NCI-H1048 (cell line): ENCODE measurements at regions not wholly inside any gene's neighbourhood (a gene's known extent, or its start where the extent isn't known, plus 50 kb on each side); places are given as distances from the start of the nearest gene placed in this dataset.
"Not testable (repeated sequence)": the region's sequence is repeated elsewhere in the genome, so short reads cannot be mapped to it uniquely, and the experiment has no call there.

ENCODE experiments used
- DNase-seq: peaks from one replicate; lab custom pipeline; 2025; lab: John Stamatoyannopoulos, UW

GRCh38 chr2:2662847-2663356 is 331.8 kb upstream of the MYT1L start:
- DNase-seq: no peak

DNA sequence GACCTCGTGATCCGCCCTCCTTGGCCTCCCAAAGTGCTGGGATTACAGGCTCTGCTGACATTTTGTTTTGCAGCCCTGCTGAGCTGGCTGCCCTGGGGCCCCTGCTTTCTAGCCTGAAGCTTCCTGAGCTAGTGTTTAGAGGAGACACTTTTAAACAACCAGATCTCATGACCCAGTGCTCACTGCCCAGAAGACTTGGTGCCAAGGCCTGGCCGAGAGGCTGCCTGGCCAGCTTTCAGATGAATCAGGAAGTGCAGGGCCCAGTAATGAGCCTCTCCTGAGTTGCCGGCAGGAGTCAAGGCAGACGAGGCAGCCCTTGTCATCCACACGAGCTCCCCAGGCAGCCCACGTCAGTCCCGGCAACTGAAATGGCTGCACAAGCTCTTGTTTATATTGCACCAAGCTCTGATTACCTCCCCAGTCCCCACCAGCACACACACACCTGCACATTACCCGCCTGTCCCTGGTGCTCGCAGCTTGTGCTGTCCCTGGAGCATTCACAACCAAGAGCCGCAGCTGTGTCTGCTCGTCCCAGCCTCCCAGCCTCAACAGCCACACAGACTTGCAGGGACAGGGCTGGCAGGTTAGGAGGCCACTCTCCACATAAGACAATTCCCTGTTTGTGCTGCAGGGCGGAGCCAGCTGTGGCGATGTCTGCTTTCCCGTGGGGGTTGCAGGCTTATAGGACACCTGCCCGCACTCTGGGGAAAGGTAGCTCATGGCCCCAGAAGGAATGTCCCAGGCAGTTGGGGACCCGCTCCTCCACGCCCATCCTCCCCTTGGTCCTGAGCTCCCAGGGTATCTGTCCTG is 331.2 kb upstream of the MYT1L start:
- DNase-seq: no peak

- no peak for DNase-seq
These were observed 329.8 kb upstream of the MYT1L start for GRCh38 chr2:2660789-2661355.

DNA sequence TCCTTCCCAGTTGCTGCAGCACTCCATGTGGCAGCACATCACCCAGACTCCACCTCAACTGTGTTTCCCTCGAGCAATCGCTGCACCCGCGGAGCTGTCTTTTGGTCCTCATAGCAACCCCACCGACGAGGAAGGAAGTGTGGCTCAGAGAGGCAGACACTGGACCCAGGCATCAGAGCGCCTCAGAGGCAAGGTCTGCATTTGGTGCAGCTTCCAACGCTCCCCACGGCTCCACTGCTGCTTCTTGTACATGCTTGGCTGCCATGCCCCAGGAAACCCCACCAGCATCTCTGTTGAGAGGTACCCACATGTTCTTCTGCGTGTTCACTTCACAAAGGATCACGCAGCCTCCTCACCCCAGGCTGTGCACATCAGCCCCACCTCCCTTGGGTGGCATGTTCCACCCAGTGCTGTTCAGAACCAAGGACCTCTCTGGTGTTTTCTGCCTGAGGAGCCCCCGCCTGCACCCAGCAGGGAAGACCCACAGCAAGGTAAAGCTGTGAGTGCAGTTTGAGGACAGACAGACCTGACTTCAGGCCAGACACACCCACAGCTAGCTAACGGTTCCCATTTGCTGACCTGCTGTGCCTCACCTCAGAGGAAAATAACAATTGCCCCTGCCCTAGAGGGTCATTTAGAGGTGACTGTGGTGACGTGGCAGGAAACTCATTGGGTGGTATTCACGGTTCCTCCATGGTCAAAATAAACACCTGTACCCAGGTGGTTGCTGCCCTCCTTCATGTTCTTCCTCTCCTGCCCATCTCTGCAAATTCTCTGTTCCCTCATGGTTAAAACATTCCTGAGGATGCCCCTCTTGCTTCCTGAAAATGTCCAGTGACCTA is 326.3 kb upstream of the MYT1L start:
- DNase-seq: no peak

GRCh38 chr2:2656115-2657011 is 325.3 kb upstream of the MYT1L start:
- no peak for DNase-seq

DNA sequence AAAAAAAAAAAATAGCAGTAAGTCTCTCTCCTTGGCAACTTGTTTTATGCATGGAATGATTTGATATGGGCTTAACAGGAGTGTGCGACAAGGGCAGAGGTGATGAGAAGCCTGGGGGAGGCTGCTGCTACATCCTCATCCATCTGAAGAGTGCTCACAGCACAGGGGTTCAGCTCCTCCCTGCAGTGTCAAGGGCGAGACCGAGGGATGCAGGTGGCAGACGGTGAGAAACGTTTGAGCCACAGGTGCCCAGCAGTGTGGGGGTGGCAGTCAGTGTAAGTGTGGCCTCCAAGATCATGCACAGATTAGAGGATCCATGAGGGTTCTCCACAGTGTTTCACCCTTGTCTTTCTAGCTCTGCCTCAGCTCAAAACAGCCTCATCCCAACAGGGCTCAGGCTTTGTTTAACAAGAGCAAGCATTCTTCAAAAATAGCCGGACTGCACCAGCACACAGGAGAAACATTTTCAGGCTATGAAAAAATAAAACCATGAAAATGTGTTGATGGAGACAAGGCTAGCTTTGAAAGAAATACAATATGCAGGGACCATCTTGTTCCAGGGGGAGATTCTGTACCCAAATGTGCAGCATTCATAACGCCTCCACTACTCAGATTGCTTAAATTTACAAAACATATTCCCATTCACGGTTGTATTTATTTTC is 324.5 kb upstream of the MYT1L start:
- DNase-seq: no peak

DNA sequence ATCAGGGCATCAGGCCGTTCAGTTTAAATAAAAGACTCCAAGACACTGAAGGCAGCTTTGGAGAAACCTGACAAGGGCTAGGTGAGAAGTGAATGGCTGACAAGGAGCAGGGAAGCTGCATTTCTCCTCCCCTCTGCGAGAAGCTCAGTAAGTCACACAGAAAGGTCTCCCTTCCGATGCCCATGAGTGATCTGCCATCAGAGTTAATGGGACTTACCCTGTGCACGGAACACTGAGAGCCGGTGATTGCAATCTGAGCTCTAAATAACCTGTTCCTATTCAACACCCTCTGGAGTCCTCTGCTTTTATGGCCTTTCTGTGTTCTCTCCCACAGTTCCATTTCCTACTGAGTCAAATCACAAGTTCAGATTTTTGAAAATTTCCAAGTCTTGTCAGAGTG is 322.2 kb upstream of the MYT1L start:
- DNase-seq: no peak

- DNase-seq: no peak
These were observed 319.7 kb upstream of the MYT1L start for GRCh38 chr2:2650608-2651375.

- no peak for DNase-seq
These were observed 318.3 kb upstream of the MYT1L start for GRCh38 chr2:2649109-2650072.

DNA sequence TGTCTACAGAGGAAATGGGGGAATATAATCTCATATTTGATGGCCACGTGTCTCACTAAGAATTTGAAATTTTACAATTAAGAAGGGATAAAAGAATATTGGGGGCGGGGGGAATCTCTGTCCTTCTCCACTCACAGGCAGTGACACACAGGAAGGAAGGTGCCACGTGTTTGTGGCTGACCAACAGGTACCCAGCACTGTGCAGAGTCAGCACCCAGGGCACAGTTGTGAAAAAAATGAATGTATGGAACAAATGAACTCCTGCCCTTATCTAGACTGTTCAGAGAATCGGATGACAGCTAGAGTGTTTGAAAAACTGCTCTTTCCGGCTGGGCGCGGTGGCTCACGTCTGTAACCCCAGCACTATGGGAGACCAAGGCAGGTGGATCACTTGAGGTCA is 317.0 kb upstream of the MYT1L start:
- no peak for DNase-seq

- no peak for DNase-seq
These were observed 316.1 kb upstream of the MYT1L start for GRCh38 chr2:2647141-2647541.

DNA sequence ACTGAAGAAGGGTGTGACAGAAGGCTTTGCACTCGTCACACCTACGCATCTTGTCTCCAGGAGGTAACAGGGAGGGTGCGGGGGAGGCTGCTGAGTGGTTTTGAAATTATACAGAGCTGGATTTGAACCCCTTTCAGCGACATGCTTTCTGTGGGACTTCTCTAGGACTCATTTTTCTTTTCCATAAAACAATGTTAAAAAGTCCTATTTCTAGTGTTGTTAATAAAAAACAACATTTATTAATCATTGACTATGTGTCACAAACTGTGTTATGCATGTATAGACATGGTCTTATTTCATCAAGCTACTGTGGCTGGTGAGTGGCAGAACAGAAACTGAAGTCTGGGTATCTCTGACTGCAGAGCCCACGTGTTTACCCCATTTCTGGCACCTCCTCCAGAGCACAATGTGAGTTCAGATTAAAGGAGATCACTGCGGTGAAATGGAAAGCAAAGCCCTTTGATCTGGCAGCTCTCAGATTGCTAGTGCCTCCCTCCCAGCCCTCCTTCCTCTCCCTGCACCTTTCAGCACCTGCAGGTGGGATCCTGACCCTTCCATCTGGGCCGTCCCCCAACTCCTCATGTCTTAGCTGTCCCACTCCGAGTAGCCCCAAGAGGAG is 315.5 kb upstream of the MYT1L start:
- no peak for DNase-seq

GRCh38 chr2:2645162-2645855 is 314.2 kb upstream of the MYT1L start:
- DNase-seq: no peak

DNA sequence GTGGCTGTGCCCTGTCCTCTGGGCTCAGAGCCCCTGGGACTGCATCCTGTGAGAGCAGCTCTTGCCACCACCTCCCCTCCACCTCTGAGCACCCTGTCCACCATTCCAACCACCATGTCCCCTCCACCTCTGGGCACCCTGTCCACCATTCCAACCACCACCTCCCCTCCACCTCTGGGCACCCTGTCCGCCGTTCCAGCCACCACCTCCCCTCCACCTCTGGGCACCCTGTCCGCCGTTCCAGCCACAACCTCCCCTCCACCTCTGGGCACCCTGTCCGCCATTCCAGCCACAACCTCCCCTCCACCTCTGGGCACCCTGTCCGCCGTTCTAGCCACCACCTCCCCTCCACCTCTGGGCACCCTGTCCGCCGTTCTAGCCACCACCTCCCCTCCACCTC is 313.7 kb upstream of the MYT1L start:
- not testable (repeated sequence) for DNase-seq

GRCh38 chr2:2644040-2644439 is 313.0 kb upstream of the MYT1L start:
- DNase-seq: no peak

DNA sequence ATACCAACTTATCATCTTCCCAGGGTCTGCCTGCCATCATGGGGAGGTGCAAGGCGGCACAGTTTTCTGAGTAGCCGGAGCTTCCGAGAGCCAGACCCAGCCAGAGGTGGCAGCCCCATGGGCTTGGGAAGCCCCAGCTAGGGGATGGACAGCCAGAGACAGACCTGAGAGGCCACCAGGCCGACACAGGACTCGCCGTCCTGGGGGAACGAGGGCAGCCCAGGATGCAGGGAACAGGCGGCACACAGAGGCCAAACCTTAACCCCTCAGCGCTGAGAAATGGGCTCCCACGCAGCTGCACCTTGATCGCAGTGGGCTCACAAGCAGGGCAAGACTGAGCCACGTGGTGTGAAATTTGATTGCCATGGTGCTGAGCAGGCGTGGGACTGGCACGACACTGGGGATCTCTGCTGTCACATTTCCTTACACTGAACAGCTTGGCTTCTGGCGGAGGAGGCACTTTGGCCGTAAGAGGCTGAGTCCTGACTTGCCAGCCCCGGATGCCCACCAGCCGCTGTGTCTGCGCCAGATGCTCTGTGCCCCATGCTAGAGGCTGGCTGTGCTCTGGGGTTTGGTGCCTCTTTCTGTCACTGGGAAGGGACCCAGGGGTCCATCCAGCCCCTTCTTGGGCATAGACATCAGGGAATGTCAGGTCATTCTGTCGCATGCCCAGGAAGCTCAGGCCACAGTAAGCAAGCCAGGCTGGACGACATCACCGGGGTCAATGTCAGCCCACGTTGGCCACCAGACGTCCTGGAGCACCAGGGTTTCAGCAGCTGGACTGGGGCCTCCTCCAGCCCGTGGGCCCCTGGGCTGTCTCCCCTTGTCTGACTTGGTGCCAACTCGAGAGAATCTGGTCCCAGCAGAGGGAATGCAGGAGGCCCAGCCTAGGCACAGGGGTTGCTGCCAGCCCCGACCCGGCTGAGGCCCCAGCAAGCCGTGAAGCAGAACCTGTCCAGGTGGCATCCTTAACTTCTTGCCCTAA is 312.1 kb upstream of the MYT1L start:
- DNase-seq: no peak
